Astrocyte of the spinal cord (primary cell): ENCODE measurements at regions not wholly inside any gene's neighbourhood (a gene's known extent, or its start where the extent isn't known, plus 50 kb on each side); places are given as distances from the start of the nearest gene placed in this dataset.
A peak's percentile ranks its signal among the peaks of the same experiment; 100 is the strongest.

Experiments
- DNase-seq: peaks from one replicate; pipeline ENCODE4 v3.0.0; 2011; ENCODE audit warnings: low read depth, low spot score
- H3K4me3 ChIP-seq: 2 replicates; pipeline ENCODE4 v1.5.1; 2011; ENCODE audit warnings: low read depth, mild to moderate bottlenecking, low read length, moderate library complexity
- in situ Hi-C: cut with HindIII; loops from 2 replicates; pipeline ENCODE4 v1.10.0; 2017; ENCODE audit warnings: low sequenced_read_pairs
- TF ChIP-seq, protein P1 (sequence below): IDR thresholded peaks from 2 replicates; pipeline ENCODE4 v1.5.1; 2012; ENCODE audit warnings: low read depth, mild to moderate bottlenecking, low read length, inconsistent platforms

DNA sequence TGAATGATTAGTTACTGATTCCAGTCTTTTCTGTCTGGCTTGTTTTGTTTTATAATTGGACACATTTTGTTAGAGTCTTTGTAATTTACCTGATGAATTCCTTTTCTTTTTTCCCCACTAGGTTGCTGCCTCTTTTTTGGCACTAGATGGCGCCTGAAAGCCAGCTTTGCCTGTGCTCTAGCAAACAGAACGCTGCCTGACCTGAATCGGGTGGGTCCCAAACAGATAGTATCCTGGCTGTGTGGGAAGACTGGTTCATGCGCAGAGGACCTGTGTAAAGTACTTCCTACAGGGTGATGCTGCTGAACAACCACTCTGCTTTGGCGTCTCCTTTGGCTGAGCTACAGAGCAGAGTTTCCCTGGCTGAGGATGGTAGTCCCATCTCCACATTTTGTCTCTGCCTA is 288.2 kb downstream of the IKZF2 start:
- peak; percentile 25 for DNase-seq
- TF ChIP-seq, protein P1, sequence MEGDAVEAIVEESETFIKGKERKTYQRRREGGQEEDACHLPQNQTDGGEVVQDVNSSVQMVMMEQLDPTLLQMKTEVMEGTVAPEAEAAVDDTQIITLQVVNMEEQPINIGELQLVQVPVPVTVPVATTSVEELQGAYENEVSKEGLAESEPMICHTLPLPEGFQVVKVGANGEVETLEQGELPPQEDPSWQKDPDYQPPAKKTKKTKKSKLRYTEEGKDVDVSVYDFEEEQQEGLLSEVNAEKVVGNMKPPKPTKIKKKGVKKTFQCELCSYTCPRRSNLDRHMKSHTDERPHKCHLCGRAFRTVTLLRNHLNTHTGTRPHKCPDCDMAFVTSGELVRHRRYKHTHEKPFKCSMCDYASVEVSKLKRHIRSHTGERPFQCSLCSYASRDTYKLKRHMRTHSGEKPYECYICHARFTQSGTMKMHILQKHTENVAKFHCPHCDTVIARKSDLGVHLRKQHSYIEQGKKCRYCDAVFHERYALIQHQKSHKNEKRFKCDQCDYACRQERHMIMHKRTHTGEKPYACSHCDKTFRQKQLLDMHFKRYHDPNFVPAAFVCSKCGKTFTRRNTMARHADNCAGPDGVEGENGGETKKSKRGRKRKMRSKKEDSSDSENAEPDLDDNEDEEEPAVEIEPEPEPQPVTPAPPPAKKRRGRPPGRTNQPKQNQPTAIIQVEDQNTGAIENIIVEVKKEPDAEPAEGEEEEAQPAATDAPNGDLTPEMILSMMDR, result peak; percentile 44
- no peak overlapping the region for H3K4me3 ChIP-seq
- in situ Hi-C loops, result no loop called here

DNA sequence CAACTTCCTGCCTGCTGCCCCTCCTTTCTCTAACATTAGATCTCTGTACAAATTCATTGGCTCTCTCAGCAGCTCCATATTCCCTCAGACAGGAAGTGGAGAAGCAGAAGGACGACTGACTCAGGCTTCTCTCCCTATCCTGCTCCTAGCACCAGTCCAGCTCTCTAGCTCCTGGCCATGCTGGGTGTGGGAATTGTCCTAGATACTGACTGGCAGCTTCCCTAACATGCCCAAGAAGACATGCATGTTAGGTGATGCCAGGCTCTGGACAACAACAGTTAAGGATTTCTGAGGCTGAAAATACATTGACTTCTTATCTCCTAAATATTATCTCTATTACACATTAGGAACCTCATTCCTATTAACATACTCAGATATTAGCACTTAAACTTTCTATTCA is 292.9 kb downstream of the IKZF2 start:
- TF ChIP-seq, protein P1, result no peak
- H3K4me3 ChIP-seq, result no peak overlapping the region
- in situ Hi-C loops, result no loop called here
- DNase-seq, result no peak

DNA sequence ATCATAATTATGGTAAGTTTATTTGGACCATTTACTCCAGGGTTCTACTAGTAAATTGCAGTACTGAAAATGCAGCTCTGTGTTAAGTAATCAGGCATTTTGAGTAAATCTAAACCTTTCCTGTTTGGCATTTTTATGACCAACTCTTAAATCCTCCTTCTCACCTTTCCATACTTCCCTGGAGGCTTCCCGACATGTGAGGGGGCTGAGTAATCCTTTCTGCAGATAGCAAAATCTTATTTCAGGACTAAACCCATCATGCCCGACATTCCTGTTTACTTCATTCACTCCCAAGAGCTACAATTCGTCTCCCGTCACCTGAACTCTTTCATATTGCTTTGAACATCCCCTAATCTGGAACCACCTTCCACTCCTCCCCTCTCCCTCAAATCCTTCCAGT is 296.6 kb downstream of the IKZF2 start:
- DNase-seq, result no peak
- in situ Hi-C loops, result no loop called here
- TF ChIP-seq, protein P1, result no peak
- H3K4me3 ChIP-seq, result no peak overlapping the region

DNA sequence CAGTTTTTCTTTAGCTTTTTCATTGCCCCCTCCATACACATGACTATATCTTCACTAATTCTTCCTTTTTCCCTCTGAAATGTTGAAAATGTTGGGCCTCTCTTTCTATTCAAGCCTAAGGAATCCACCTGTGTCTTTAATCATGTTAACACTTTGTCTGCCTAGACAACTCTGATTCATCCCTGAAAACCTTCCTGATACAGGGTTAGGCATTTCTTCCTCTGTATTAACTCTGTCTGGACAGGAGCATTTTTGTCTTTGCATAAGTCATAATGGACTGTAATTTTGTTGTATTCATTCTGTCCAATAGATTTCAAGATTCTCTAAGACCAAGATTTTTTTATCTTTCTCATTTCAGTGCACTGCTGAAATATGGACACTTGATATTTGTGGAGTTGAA is 297.3 kb downstream of the IKZF2 start:
- no peak overlapping the region for H3K4me3 ChIP-seq
- DNase-seq, result no peak
- TF ChIP-seq, protein P1, result no peak
- in situ Hi-C loops, result no loop called here

DNA sequence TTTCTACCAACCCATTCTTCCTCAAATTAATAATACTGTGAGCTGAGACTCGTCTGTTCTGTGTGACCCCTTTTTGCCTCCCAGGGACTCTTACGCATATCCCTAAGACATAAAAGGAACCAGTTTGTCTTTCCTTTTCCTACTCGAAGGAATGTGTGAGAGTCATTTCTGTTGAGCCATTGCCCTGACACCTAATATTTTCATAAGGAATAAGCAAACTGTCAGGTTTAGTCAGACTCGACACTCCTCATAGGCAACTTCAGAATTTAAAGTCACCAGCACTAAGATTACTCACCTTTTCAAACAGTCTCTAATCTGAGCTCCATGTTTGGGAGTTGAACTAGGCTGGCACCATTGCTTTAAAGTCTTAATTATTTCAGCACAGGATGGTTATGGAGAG is 305.5 kb downstream of the IKZF2 start:
- TF ChIP-seq, protein P1, result no peak
- peak; percentile 65 for DNase-seq
- H3K4me3 ChIP-seq, result no peak overlapping the region
- in situ Hi-C loops, result no loop called here

DNA sequence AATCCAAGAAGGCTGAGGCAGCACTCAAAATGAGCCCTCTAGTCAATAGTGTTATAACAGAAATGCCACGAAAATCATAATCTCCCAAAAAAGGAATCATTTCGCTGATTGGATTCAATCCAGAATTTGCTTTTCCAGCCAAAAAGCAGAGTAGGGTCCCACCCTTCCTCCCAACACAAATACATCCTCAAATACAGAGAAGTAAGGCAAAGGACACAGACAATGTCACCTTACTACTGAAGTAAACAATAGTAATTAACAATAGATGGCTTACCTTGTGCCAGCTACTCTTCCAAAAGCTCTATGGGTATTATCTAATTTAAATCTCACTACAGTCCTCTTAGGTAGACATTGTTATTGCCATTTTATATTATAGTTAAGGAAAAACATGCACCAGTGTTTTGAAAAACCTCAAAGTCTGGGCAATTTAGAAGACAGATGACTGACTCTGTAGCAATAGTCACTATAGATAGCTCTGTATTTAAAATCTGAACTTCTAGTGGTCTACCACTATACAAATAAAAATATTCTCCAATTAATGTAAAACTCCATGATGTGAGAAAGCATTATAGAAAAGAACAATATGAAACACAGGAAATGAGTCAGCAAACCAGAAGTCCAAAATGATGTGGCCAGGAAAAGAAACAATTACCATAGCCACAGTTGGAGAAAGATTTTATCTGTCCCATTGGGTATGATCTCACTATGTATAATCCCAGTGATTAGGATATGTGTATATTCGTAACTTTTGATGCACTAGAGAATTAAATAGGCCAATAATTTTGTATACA is 305.0 kb upstream of the ERBB4 start:
- no peak overlapping the region for H3K4me3 ChIP-seq
- TF ChIP-seq, protein P1, result no peak
- in situ Hi-C loops, result no loop called here
- peak; percentile 86 for DNase-seq
